SK-N-SH (cell line): ENCODE measurements at regions not wholly inside any gene's neighbourhood (a gene's known extent, or its start where the extent isn't known, plus 50 kb on each side); places are given as distances from the start of the nearest gene placed in this dataset.

ENCODE experiments used
- CTCF ChIA-PET: fragments of 300-600, 350-600 bp; formaldehyde crosslinking; extraction: SDS; loops from one replicate; lab custom pipeline; 2021; lab: Yijun Ruan, JAX
- POLR2A ChIA-PET: fragments of 350-600 bp; sonication (Branson Sonifier 250); formaldehyde crosslinking; extraction: SDS; loops from one replicate; lab custom pipeline; 2020; ENCODE audit warnings: antibody characterized with exemption, inconsistent platforms; lab: Yijun Ruan, JAX
- DNase-seq: peaks from one replicate; pipeline ENCODE4 v3.0.0; 2012
- H2AFZ ChIP-seq: fragments of 200-600 bp; sonication (generic); 2 replicates; pipeline ENCODE4 v1.8.1; 2016; ENCODE audit warnings: antibody characterized with exemption, mild to moderate bottlenecking, low read depth
- H3F3A ChIP-seq: fragments of 200-600 bp; sonication (generic); replicated peaks from 2 replicates; pipeline ENCODE3; 2016; ENCODE audit warnings: antibody characterized with exemption, mild to moderate bottlenecking; ENCODE audit not compliant: insufficient read depth
- H3K27ac ChIP-seq, 2 experiments: fragments of 200-500 bp in 1 of 2; fragments of 200-600 bp in 1 of 2; sonication (Bioruptor generic) in 1 of 2; sonication (generic), shearing (Covaris generic) in 1 of 2; 2 replicates each; pipeline versions ENCODE4 v1.5.1 to v1.6.1; 2014 to 2016; ENCODE audit warnings: low read depth in 2 of 2, inconsistent platforms in 1 of 2, low read length in 1 of 2, mild to moderate bottlenecking in 1 of 2, mixed read lengths in 1 of 2
- H3K27me3 ChIP-seq: fragments of 200-600 bp; sonication (generic), shearing (Covaris generic); 2 replicates; pipeline ENCODE4 v1.6.1; 2016; ENCODE audit warnings: mixed run types; ENCODE audit not compliant: insufficient read depth
- H3K36me3 ChIP-seq, 2 experiments: fragments of 200-500 bp in 1 of 2; fragments of 200-600 bp in 1 of 2; sonication (Bioruptor generic) in 1 of 2; sonication (generic) in 1 of 2; replicated peaks in 1 of 2; 2 replicates each; pipeline versions ENCODE3 to v1.5.1; 2014 to 2016; ENCODE audit warnings: low read length in 1 of 2, mild to moderate bottlenecking in 1 of 2; ENCODE audit not compliant: insufficient read depth in 2 of 2, control insufficient read depth in 1 of 2
- H3K4me1 ChIP-seq, 2 experiments: fragments of 200-500 bp in 1 of 2; fragments of 200-600 bp in 1 of 2; sonication (Bioruptor generic) in 1 of 2; sonication (generic), shearing (Covaris generic) in 1 of 2; 2 replicates each; pipeline versions ENCODE4 v1.5.1 to v1.6.1; 2014 to 2016; ENCODE audit warnings: low read depth in 1 of 2, low read length in 1 of 2, mixed run types in 1 of 2; ENCODE audit not compliant: insufficient read depth in 2 of 2, control insufficient read depth in 1 of 2
- H3K4me2 ChIP-seq: fragments of 200-600 bp; sonication (generic), shearing (Covaris generic); 2 replicates; pipeline ENCODE4 v1.6.1; 2017; ENCODE audit warnings: mixed run types
- H3K4me3 ChIP-seq, 2 experiments: fragments of 200-500 bp in 1 of 2; fragments of 200-600 bp in 1 of 2; sonication (Bioruptor generic) in 1 of 2; sonication (generic), shearing (Covaris generic) in 1 of 2; 2 replicates each; pipeline versions ENCODE4 v1.5.1 to v1.8.1; 2014 to 2016; ENCODE audit warnings: low read depth in 2 of 2, inconsistent platforms in 1 of 2, low read length in 1 of 2, mild to moderate bottlenecking in 1 of 2, mixed read lengths in 1 of 2, moderate library complexity in 1 of 2
- H3K79me2 ChIP-seq: fragments of 200-600 bp; sonication (generic); 2 replicates; pipeline ENCODE4 v1.8.1; 2017; ENCODE audit warnings: mild to moderate bottlenecking; ENCODE audit not compliant: insufficient read depth
- H3K9ac ChIP-seq: fragments of 200-600 bp; sonication (generic); 2 replicates; pipeline ENCODE4 v1.6.1; 2017; ENCODE audit warnings: mixed run types
- H3K9me2 ChIP-seq: fragments of 200-600 bp; sonication (generic); 2 replicates; pipeline ENCODE4 v1.6.1; 2017; ENCODE audit warnings: mixed run types
- H3K9me3 ChIP-seq: fragments of 200-600 bp; sonication (generic); 2 replicates; pipeline ENCODE4 v1.6.1; 2017; ENCODE audit warnings: mixed run types, mild to moderate bottlenecking, moderate library complexity
- H4K20me1 ChIP-seq: fragments of 200-600 bp; sonication (generic); 2 replicates; pipeline ENCODE4 v1.6.1; 2017; ENCODE audit warnings: mild to moderate bottlenecking, mixed run types; ENCODE audit not compliant: insufficient read depth
- CHD2 ChIP-seq: fragments of 150-350 bp; IDR thresholded peaks from 2 replicates; pipeline ENCODE4 v1.6.1; 2018; ENCODE audit warnings: low read length; ENCODE audit not compliant: partially characterized antibody
- ELF1 ChIP-seq: IDR thresholded peaks from 2 replicates; pipeline ENCODE4 v1.4.0; 2012
- FOSL2 ChIP-seq: IDR thresholded peaks from 2 replicates; pipeline ENCODE4 v1.4.0; 2012; ENCODE audit warnings: low read depth, mild to moderate bottlenecking, moderate library complexity, borderline replicate concordance
- GABPA ChIP-seq: IDR thresholded peaks from 2 replicates; pipeline ENCODE4 v1.4.0; 2012; ENCODE audit warnings: low read depth, mild to moderate bottlenecking
- JUND ChIP-seq: IDR thresholded peaks from 2 replicates; pipeline ENCODE4 v1.4.0; 2012
- MEF2A ChIP-seq: IDR thresholded peaks from 2 replicates; pipeline ENCODE4 v1.4.0; 2012; ENCODE audit warnings: low read depth, borderline replicate concordance
- NFIC ChIP-seq: IDR thresholded peaks from 2 replicates; pipeline ENCODE4 v1.4.0; 2012; ENCODE audit warnings: borderline replicate concordance
- NRF1 ChIP-seq: IDR thresholded peaks from 2 replicates; pipeline ENCODE4 v1.6.1; 2012; ENCODE audit warnings: low read depth, mild to moderate bottlenecking, low read length
- RAD21 ChIP-seq: IDR thresholded peaks from 2 replicates; pipeline ENCODE4 v1.6.1; 2012; ENCODE audit warnings: mild to moderate bottlenecking, low read length
- RCOR1 ChIP-seq: fragments of 150-350 bp; IDR thresholded peaks from 2 replicates; pipeline ENCODE4 v1.6.1; 2017; ENCODE audit warnings: antibody characterized with exemption, low read length
- SIN3A ChIP-seq: IDR thresholded peaks from 2 replicates; pipeline ENCODE4 v1.6.1; 2012; ENCODE audit warnings: low read depth, mild to moderate bottlenecking, low read length, moderate library complexity, borderline replicate concordance
- SMC3 ChIP-seq: IDR thresholded peaks from 2 replicates; pipeline ENCODE4 v1.6.1; 2012; ENCODE audit warnings: low read depth, low read length, improper control_type of control experiment
- TAF1 ChIP-seq: IDR thresholded peaks from 2 replicates; pipeline ENCODE4 v1.6.1; 2012; ENCODE audit warnings: low read depth, mild to moderate bottlenecking, low read length, moderate library complexity, borderline replicate concordance
- USF2 ChIP-seq: fragments of 150-350 bp; IDR thresholded peaks from 2 replicates; pipeline ENCODE4 v1.6.1; 2017; ENCODE audit warnings: antibody characterized with exemption, low read length, low read depth, borderline replicate concordance
- WGBS: methylation state at CpG from one replicate; pipeline ENCODE4 v1.1.6; 2017; ENCODE audit warnings: low lambda C conversion rate; 5-methylcytosine and 5-hydroxymethylcytosine counted together
- TF ChIP-seq, protein P1 (sequence below): IDR thresholded peaks from 2 replicates; pipeline ENCODE4; 2012
- TF ChIP-seq, protein P2 (sequence below): fragments of 200-600 bp; sonication (generic); IDR thresholded peaks from 2 replicates; pipeline ENCODE4 v1.6.1; 2017; ENCODE audit warnings: antibody characterized with exemption, mild to moderate bottlenecking, moderate library complexity
- TF ChIP-seq, protein P3 (sequence below): IDR thresholded peaks from 2 replicates; pipeline ENCODE4 v1.4.0; 2012; ENCODE audit warnings: low read depth, borderline replicate concordance

DNA sequence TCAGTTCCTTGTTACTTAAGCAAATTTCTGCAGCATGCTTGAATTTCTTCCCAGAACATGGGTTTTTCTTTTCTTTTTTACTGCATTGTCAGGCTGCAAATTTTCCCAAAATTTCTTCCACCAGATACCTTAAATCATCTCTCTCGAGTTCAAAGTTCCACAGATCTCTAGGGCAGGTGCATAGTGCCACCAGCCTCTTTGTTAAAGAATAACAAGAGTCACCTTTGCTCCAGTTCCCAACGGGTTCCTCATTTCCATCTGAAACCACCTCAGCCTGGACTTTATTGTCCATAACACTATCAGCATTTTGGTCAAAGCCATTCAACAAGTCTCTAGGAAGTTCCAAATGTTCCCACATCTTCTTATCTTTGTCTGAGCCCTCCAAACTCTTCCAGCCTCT lies 389.2 kb downstream of the NXPH1 start (continued):
- TF ChIP-seq, protein P1, sequence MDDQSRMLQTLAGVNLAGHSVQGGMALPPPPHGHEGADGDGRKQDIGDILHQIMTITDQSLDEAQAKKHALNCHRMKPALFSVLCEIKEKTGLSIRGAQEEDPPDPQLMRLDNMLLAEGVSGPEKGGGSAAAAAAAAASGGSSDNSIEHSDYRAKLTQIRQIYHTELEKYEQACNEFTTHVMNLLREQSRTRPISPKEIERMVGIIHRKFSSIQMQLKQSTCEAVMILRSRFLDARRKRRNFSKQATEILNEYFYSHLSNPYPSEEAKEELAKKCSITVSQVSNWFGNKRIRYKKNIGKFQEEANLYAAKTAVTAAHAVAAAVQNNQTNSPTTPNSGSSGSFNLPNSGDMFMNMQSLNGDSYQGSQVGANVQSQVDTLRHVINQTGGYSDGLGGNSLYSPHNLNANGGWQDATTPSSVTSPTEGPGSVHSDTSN = no peak
- TF ChIP-seq, all 33 proteins: peak for 0

DNA sequence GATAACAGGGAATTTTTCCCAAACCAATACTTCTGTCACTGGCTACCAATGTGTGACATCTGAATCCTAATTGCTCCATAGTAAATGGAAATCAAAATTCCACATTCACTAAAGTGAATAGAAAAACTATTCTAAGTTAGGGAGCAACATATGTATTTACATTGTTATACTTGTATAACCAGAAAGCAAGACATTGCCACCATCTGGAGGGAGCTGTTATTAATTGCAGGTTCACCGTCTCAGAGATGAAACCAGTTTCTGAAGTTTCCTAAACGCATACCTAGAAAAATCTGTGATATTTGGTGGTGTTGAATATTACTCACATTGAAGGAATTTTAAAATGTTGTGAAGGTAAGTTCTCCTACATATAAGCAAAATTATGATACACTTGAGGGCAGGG lies 390.1 kb downstream of the NXPH1 start:
- POLR2A ChIA-PET = no interaction called here
- no peak for DNase-seq

DNA sequence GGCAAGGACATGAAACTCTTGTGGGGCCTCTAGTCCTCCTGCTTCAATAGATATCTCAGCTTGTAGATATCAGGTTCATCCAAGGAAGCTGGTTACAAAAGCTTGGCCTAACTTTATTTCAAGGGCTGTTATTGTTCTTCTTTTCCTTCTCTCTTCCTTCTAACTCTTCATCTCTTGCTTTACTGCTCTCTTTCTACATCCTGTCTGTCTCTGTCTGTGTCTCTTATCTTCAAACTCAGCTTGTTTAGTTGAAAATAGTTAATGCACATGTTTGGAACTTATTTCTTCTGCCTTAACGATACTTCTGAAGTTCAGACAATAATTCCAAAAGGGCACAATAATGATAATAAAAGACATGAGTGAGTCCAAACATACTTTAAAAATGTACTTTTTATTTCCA lies 393.9 kb downstream of the NXPH1 start:
- Histone ChIP-seq H3F3A (no peaks in the 10 kb centered on the region), H2AFZ (no peak overlapping the region), H3K36me3 (no peaks in the 10 kb centered on the region), H3K9me2 (no peaks in the 10 kb centered on the region), H3K4me2 (no peak overlapping the region), H3K4me1 (no peaks in the 10 kb centered on the region), H3K4me3 (no peak overlapping the region), H3K27me3 (no peaks in the 10 kb centered on the region), H3K9ac (no peak overlapping the region), H4K20me1 (no peaks in the 10 kb centered on the region), H3K27ac (no peak overlapping the region), H3K79me2 (no peaks in the 10 kb centered on the region), H3K9me3 (0 out of 2 replicates have a peak, but pooled peaks cover 3% of the 10 kb centered on the region)
- ChIA-PET CTCF (no interaction called here), POLR2A (no interaction called here)
- DNase-seq = no peak
- 46% methylated on average over 1 of the region's 1 CpG for WGBS
- TF ChIP-seq, protein P2, sequence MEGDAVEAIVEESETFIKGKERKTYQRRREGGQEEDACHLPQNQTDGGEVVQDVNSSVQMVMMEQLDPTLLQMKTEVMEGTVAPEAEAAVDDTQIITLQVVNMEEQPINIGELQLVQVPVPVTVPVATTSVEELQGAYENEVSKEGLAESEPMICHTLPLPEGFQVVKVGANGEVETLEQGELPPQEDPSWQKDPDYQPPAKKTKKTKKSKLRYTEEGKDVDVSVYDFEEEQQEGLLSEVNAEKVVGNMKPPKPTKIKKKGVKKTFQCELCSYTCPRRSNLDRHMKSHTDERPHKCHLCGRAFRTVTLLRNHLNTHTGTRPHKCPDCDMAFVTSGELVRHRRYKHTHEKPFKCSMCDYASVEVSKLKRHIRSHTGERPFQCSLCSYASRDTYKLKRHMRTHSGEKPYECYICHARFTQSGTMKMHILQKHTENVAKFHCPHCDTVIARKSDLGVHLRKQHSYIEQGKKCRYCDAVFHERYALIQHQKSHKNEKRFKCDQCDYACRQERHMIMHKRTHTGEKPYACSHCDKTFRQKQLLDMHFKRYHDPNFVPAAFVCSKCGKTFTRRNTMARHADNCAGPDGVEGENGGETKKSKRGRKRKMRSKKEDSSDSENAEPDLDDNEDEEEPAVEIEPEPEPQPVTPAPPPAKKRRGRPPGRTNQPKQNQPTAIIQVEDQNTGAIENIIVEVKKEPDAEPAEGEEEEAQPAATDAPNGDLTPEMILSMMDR = no peak
- TF ChIP-seq CHD2 (no peak), USF2 (no peak), NRF1 (no peak), ELF1 (no peak), SIN3A (no peak), FOSL2 (no peak), NFIC (no peak), MEF2A (no peak), SMC3 (no peak), GABPA (no peak)

More for the DNA sequence above, 390.1 kb downstream of the NXPH1 start:
- no peak overlapping the region for H3K9ac ChIP-seq
- no peaks in the 10 kb centered on the region for H3K36me3 ChIP-seq
- no peak overlapping the region for H3K4me2 ChIP-seq
- H3K4me3 ChIP-seq = no peak overlapping the region
- no peaks in the 10 kb centered on the region for H3K27me3 ChIP-seq
- no peaks in the 10 kb centered on the region for H3K9me2 ChIP-seq
- CTCF ChIA-PET = interaction anchor here (0.8 to 2.4 kb wide), 9 partner anchors 9 to 404 kb away, joined by 3 to 9 read pairs (median 4); no protein-coding TSS in a partner anchor
- H3K9me3 ChIP-seq = no peaks in the 10 kb centered on the region
- TF ChIP-seq, protein P3, sequence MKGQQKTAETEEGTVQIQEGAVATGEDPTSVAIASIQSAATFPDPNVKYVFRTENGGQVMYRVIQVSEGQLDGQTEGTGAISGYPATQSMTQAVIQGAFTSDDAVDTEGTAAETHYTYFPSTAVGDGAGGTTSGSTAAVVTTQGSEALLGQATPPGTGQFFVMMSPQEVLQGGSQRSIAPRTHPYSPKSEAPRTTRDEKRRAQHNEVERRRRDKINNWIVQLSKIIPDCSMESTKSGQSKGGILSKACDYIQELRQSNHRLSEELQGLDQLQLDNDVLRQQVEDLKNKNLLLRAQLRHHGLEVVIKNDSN = no peak
- TF ChIP-seq JUND (no peak), SIN3A (no peak), SMC3 (no peak; the same call in 1 of the 2 replicates), TAF1 (no peak), RAD21 (peak; percentile 73), RCOR1 (no peak)
- TF ChIP-seq, protein P2 = peak; percentile 27; the same call in 1 of the 2 replicates
- H4K20me1 ChIP-seq = no peaks in the 10 kb centered on the region
- no peaks in the 10 kb centered on the region for H3F3A ChIP-seq
- H3K27ac ChIP-seq = no peak overlapping the region
- H2AFZ ChIP-seq = no peak overlapping the region
- H3K4me1 ChIP-seq = peaks cover 0 to under 1% of the 10 kb centered on the region in 2 experiments; a peak in 1 of 4 replicates
- WGBS = 54% methylated on average over 2 of the region's 2 CpGs
- no peaks in the 10 kb centered on the region for H3K79me2 ChIP-seq
